ENCODE measurements at regions not wholly inside any gene's neighbourhood (a gene's known extent, or its start where the extent isn't known, plus 50 kb on each side); places are given as distances from the start of the nearest gene placed in this dataset.

DNA sequence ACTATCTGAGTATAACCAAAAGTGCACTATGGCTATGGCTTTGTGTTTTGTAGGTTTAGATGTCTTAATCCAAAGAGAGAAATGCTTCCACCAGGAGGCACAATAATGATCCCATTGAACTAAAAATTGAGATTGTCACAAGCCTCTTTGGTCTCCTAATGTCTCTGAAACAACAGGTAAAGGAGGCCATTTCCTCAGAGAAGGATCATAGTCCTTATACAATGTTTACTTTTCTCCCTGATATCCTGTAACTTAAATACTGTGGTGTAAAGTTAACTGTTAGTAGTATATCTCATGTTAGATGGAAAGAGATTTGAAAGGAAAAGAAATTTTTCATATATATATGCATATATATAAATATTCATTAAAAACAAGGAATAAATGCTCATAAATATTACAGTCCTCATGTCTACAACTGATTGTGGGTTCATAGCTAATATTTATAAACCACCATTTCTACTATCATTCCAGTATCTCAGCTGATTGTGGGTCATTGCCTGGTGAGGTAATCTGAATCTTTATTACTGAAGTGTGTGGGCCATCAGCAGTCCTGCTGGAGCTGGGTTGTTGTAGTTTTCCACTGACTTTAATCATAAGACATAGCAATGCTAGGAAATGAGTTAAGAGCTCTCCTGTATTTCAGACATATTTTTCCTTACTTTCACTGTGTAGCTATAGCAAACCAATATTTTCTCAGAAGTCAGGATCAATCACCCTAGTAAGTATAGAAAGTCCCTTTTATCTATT is 1230.4 kb downstream of the PCDH18 start:
- Histone ChIP-seq H3K4me3 (no peak overlapping the region), H3K27me3 (no peaks in the 10 kb centered on the region), H3K9me3 (no peaks in the 10 kb centered on the region), H3K36me3 (no peaks in the 10 kb centered on the region), H3K4me1 (no peaks in the 10 kb centered on the region), H3K27ac (no peak overlapping the region)
- intact Hi-C loops (cut with DNase I), result no loop called here
- no peak for DNase-seq
- no peak for TF ChIP-seq EP300 (IDR thresholded peaks at IDR 0.05)
- TF ChIP-seq, protein P1, sequence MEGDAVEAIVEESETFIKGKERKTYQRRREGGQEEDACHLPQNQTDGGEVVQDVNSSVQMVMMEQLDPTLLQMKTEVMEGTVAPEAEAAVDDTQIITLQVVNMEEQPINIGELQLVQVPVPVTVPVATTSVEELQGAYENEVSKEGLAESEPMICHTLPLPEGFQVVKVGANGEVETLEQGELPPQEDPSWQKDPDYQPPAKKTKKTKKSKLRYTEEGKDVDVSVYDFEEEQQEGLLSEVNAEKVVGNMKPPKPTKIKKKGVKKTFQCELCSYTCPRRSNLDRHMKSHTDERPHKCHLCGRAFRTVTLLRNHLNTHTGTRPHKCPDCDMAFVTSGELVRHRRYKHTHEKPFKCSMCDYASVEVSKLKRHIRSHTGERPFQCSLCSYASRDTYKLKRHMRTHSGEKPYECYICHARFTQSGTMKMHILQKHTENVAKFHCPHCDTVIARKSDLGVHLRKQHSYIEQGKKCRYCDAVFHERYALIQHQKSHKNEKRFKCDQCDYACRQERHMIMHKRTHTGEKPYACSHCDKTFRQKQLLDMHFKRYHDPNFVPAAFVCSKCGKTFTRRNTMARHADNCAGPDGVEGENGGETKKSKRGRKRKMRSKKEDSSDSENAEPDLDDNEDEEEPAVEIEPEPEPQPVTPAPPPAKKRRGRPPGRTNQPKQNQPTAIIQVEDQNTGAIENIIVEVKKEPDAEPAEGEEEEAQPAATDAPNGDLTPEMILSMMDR (IDR thresholded peaks at IDR 0.05), result no peak
- TF ChIP-seq POLR2A (IDR thresholded peaks at IDR 0.05), result no peak
- TF ChIP-seq POLR2AphosphoS5 (IDR thresholded peaks at IDR 0.05), result no peak

DNA sequence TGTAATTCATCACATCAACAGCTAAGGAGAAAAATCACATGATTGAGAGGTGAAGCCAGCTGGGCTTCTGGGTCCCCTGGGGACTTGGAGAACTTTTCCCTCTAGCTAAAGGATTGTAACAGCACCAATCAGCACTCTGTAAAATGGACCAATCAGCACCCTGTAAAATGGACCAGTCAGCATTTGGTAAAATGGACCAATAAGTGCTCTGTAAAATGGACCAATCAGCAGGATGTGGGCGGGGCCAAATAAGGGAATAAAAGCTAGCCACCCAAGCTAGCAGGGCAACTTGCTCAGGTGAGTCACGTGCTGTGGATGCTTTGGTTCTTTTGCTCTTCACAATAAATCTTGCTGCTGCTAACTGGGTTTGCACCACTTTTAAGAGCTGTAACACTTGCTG is 1248.3 kb downstream of the PCDH18 start:
- 60 to 80% methylated on average over 2 of the region's 2 CpGs for WGBS, 2 donors
- intact Hi-C loops (cut with DNase I), result no loop called here
- TF ChIP-seq, protein P1 (IDR thresholded peaks at IDR 0.05), result no peak
- no peak for TF ChIP-seq EP300 (IDR thresholded peaks at IDR 0.05)
- DNase-seq, result no peak
- H3K27me3 ChIP-seq, result no peaks in the 10 kb centered on the region
- no peaks in the 10 kb centered on the region for H3K4me1 ChIP-seq
- no peaks in the 10 kb centered on the region for H3K36me3 ChIP-seq
- H3K9me3 ChIP-seq, result no peaks in the 10 kb centered on the region
- H3K27ac ChIP-seq, result no peak overlapping the region
- H3K4me3 ChIP-seq, result no peak overlapping the region

DNA sequence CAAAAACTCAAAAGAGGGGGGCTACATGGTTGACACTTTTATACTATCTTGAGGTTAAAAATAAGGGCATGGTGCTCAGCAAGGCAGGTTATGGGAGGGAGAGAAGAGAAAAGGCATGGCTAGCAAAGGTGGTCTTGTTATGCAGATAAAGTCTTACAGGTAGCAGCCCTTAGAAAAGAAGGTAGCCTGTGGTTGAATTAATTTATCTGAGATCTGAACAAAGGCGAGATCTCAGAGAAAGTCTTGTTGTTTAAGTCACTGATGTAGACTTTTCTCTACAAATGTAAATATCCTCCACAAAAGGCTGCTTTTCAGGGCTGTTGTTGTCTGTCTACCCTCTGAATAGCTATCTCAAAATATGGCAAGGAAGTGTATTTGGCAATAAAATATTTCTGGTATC is 1250.4 kb downstream of the PCDH18 start:
- DNase-seq, result no peak
- Histone ChIP-seq H3K4me1 (no peaks in the 10 kb centered on the region), H3K4me3 (no peak overlapping the region), H3K27ac (no peak overlapping the region), H3K36me3 (no peaks in the 10 kb centered on the region), H3K27me3 (no peaks in the 10 kb centered on the region), H3K9me3 (no peaks in the 10 kb centered on the region)
- TF ChIP-seq EP300 (IDR thresholded peaks at IDR 0.05) (no peak), POLR2AphosphoS5 (IDR thresholded peaks at IDR 0.05) (no peak), POLR2A (IDR thresholded peaks at IDR 0.05) (no peak)
- TF ChIP-seq, protein P1 (IDR thresholded peaks at IDR 0.05), result no peak
- 36 to 65% methylated on average over 1 of the region's 1 CpG for WGBS, 2 donors
- intact Hi-C loops (cut with DNase I), result no loop called here

DNA sequence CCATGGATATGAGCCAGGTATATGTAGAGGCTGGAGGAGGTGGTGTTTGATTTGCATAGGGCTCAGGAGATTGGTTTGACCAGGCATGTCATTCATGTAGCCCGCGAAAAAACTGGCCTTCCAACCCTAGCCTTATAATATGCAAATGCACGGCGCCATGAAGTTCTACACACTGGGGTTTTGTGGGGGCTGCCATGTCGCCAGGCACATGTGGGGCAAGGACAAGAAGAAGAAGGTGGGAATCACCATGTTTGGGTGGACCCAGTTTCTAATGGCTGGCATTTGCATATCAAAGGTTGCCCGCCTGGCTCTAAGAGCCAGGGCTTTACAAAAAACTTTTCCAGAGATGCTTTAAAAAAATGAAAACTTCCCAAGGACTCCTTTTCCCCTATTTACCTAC is 1251.0 kb downstream of the PCDH18 start:
- TF ChIP-seq EP300 (IDR thresholded peaks at IDR 0.05) (no peak), POLR2A (IDR thresholded peaks at IDR 0.05) (no peak), POLR2AphosphoS5 (IDR thresholded peaks at IDR 0.05) (no peak)
- TF ChIP-seq, protein P1 (IDR thresholded peaks at IDR 0.05), result no peak
- Histone ChIP-seq H3K4me1 (no peaks in the 10 kb centered on the region), H3K27ac (no peak overlapping the region), H3K36me3 (no peaks in the 10 kb centered on the region), H3K4me3 (no peak overlapping the region), H3K9me3 (no peaks in the 10 kb centered on the region), H3K27me3 (no peaks in the 10 kb centered on the region)
- DNase-seq, result no peak
- WGBS, 2 donors, result 70 to 83% methylated on average over 6 of the region's 6 CpGs
- intact Hi-C loops (cut with DNase I), result no loop called here

DNA sequence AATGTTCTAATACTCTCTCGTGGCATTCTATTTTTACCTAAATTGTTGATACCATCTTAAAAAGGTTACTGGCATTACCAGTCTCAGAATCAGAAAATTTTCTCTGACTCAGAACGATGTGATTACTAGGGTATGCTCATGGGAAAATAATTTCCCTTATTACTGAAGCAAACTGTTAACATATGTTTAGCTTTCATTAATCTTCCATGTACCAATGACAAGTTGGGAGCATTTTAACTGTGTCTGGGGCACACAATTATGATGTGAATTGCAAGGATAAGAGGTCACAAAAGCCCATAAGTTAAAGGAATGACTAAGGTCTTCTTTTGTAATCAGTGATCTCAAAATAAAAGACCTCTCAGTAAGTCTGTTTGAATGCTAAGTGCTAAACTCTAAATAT is 1254.6 kb downstream of the PCDH18 start:
- WGBS, 2 donors, result 74 to 76% methylated on average over 2 of the region's 2 CpGs

More for the DNA sequence above, 1254.6 kb downstream of the PCDH18 start:
- H3K36me3 ChIP-seq, result no peaks in the 10 kb centered on the region
- intact Hi-C loops (cut with DNase I), result no loop called here
- TF ChIP-seq POLR2AphosphoS5 (IDR thresholded peaks at IDR 0.05), result no peak
- TF ChIP-seq EP300 (IDR thresholded peaks at IDR 0.05), result no peak
- DNase-seq, result no peak
- H3K27ac ChIP-seq, result no peak overlapping the region
- H3K4me3 ChIP-seq, result no peak overlapping the region
- no peaks in the 10 kb centered on the region for H3K4me1 ChIP-seq
- no peaks in the 10 kb centered on the region for H3K9me3 ChIP-seq
- no peaks in the 10 kb centered on the region for H3K27me3 ChIP-seq
